K562 (cell line): ENCODE measurements at regions not wholly inside any gene's neighbourhood (a gene's known extent, or its start where the extent isn't known, plus 50 kb on each side); places are given as distances from the start of the nearest gene placed in this dataset.

Experiments used
- ATAC-seq: fragments of 200-7000 bp; cut with Tn5 transposase; 3 replicates; pipeline ENCODE4 v1.9.1; 2020; ENCODE audit warnings: moderate library complexity
- BruUV-seq: library from RNA; stranded (reverse); fragments of 400-500 nt; replicated peaks from 2 replicates; lab custom pipeline; 2021; lab: Mats Ljungman, UMichigan
- CTCF ChIA-PET: fragments of 300-600 bp; formaldehyde crosslinking; extraction: SDS; loops from one replicate; lab custom pipeline; 2021; ENCODE audit warnings: low intra/inter-chr PET ratio; lab: Yijun Ruan, JAX
- POLR2A ChIA-PET: fragments of 300-600, 350-650 bp; sonication (Branson Sonifier 250); formaldehyde crosslinking; extraction: SDS; loops from one replicate; lab custom pipeline; 2021; ENCODE audit warnings: antibody characterized with exemption, inconsistent platforms; lab: Yijun Ruan, JAX
- DNase-seq, 4 experiments: peaks; one replicate each; pipeline versions ENCODE4 v3.0.0 to v3.0.0-alpha.2; 2011 to 2018; ENCODE audit warnings: low spot score in 3 of 4, mixed read lengths in 3 of 4; ENCODE audit errors: extremely low read depth in 1 of 4
- FAIRE-seq: peaks from 2 replicates; lab custom pipeline; 2011; peaks lifted over from hg19 to GRCh38; lab: Jason Lieb, UNC
- H2AFZ ChIP-seq: 2 replicates; pipeline ENCODE4 v1.6.0; 2011; ENCODE audit warnings: low read depth, low read length, control low read depth, inconsistent platforms
- H3K27ac ChIP-seq: fragments of 200-600 bp; 3 replicates; pipeline ENCODE4 v1.8.0; 2011; ENCODE audit warnings: low read depth, mild to moderate bottlenecking, control low read depth, inconsistent platforms, low read length, moderate library complexity, mixed read lengths; ENCODE audit errors: extremely low read depth
- H3K27me3 ChIP-seq, 2 experiments: fragments of 300-600 bp in 1 of 2; 2 replicates in 1 of 2; 3 replicates in 1 of 2; pipeline versions ENCODE4 v1.6.0 to v1.8.0; 2011; ENCODE audit warnings: inconsistent platforms in 2 of 2, low read length in 2 of 2, mild to moderate bottlenecking in 1 of 2, mixed read lengths in 1 of 2, moderate library complexity in 1 of 2; ENCODE audit not compliant: control insufficient read depth in 2 of 2, insufficient read depth in 2 of 2
- H3K36me3 ChIP-seq: fragments of 300-600 bp; 3 replicates; pipeline ENCODE4 v1.8.0; 2011; ENCODE audit warnings: mild to moderate bottlenecking, low read length, inconsistent platforms; ENCODE audit not compliant: control insufficient read depth, insufficient read depth
- H3K4me1 ChIP-seq, 2 experiments: fragments of 200-600 bp in 1 of 2; replicated peaks in 1 of 2; 2 replicates in 1 of 2; 3 replicates in 1 of 2; pipeline versions ENCODE4 v1.5.1 to v1.8.0; 2011; ENCODE audit warnings: inconsistent platforms in 2 of 2, low read length in 2 of 2, mild to moderate bottlenecking in 1 of 2, mixed read lengths in 1 of 2, moderate library complexity in 1 of 2; ENCODE audit not compliant: control insufficient read depth in 2 of 2, insufficient read depth in 2 of 2
- H3K4me2 ChIP-seq: 2 replicates; pipeline ENCODE4 v1.6.1; 2011; ENCODE audit warnings: low read length, control low read depth, inconsistent platforms, mixed read lengths; ENCODE audit not compliant: insufficient read depth
- H3K4me3 ChIP-seq: fragments of 200-600 bp; sonication (generic), shearing (Covaris generic); 2 replicates; pipeline ENCODE4 v1.5.1; 2016; ENCODE audit warnings: control low read depth, inconsistent platforms
- H3K79me2 ChIP-seq: fragments of 200-600 bp; 3 replicates; pipeline ENCODE4 v1.8.0; 2011; ENCODE audit warnings: low read length, inconsistent platforms; ENCODE audit not compliant: control insufficient read depth, insufficient read depth
- H3K9ac ChIP-seq, 2 experiments: 2 replicates each; pipeline versions ENCODE4 v1.6.0 to v1.6.1; 2011; ENCODE audit warnings: low read depth in 2 of 2, low read length in 2 of 2, control low read depth in 1 of 2, inconsistent platforms in 1 of 2, mild to moderate bottlenecking in 1 of 2, mixed read lengths in 1 of 2; ENCODE audit not compliant: insufficient read depth in 1 of 2
- H3K9me1 ChIP-seq: one replicate; pipeline ENCODE4 v1.6.0; 2011; ENCODE audit warnings: inconsistent platforms, mild to moderate bottlenecking, low read length, moderate library complexity; ENCODE audit not compliant: control insufficient read depth, insufficient read depth
- H3K9me3 ChIP-seq: replicated peaks from 2 replicates; pipeline ENCODE4 v1.5.1; 2011; ENCODE audit warnings: low read depth, low read length, inconsistent platforms; ENCODE audit not compliant: control insufficient read depth, insufficient read depth
- H4K20me1 ChIP-seq: replicated peaks from 2 replicates; pipeline ENCODE4 v1.6.1; 2011; ENCODE audit warnings: low read length, inconsistent platforms, mixed read lengths; ENCODE audit not compliant: control insufficient read depth, insufficient read depth
- DACH1 ChIP-seq: fragments of 450-650 bp; IDR thresholded peaks from 2 replicates; pipeline ENCODE4 v1.6.1; 2018; ENCODE audit not compliant: partially characterized antibody
- MTF1 ChIP-seq: fragments of 250-450 bp; sonication (Bioruptor Pico); IDR thresholded peaks from 2 replicates; pipeline ENCODE4 v1.9.0; 2021; ENCODE audit warnings: moderate library complexity, mild to moderate bottlenecking, inconsistent platforms, borderline replicate concordance
- NCOA1 ChIP-seq: fragments of 450-650 bp; IDR thresholded peaks from 2 replicates; pipeline ENCODE4 v1.6.1; 2016; ENCODE audit warnings: low read depth
- NFIC ChIP-seq: fragments of 450-650 bp; IDR thresholded peaks from 2 replicates; pipeline ENCODE4 v1.6.1; 2017; ENCODE audit warnings: mild to moderate bottlenecking, inconsistent platforms
- NFIX ChIP-seq: fragments of 250-450 bp; sonication (Bioruptor Pico); IDR thresholded peaks from 2 replicates; pipeline ENCODE4 v1.4.0; 2020; ENCODE audit warnings: low read depth, mild to moderate bottlenecking, moderate library complexity
- ZNF609 ChIP-seq: sonication (generic); formaldehyde crosslinking; IDR thresholded peaks from 2 replicates; pipeline ENCODE4 v1.8.1; 2023; ENCODE audit warnings: missing genetic modification reagents, mild to moderate bottlenecking, borderline replicate concordance
- WGBS: fragments of 100-300 bp; shearing (Covaris generic); methylation state at CpG from one replicate; pipeline ENCODE4 v1.1.6; 2016; ENCODE audit warnings: low coverage, mixed read lengths; ENCODE audit not compliant: insufficient coverage; ENCODE audit errors: missing lambda C conversion rate; 5-methylcytosine and 5-hydroxymethylcytosine counted together
- in situ Hi-C: fragments of 300-500 bp; cut with MboI; formaldehyde crosslinking; loops from 4 replicates; pipeline ENCODE4 v1.15.0; 2018; ENCODE audit warnings: inconsistent platforms, mixed read lengths
- intact Hi-C: fragments of 100-400 bp; cut with micrococcal nuclease; formaldehyde crosslinking; loops from 2 replicates; pipeline ENCODE4 v1.14.2; 2022

GRCh38 chr10:57689596-57690297 is 577.9 kb downstream of the IPMK start (continued):
- TF ChIP-seq ZNF609 = no peak

- no peaks in the 10 kb centered on the region for H3K36me3 ChIP-seq
- DNase-seq = no peak
- WGBS = 13% methylated on average over 1 of the region's 1 CpG
- FAIRE-seq = no peak
- no peaks in the 10 kb centered on the region for H3K27me3 ChIP-seq
- POLR2A ChIA-PET = no interaction called here
- no peaks in the 10 kb centered on the region for H3K4me1 ChIP-seq
- TF ChIP-seq DACH1 = no peak
- TF ChIP-seq MTF1 (CRISPR knock-in tag) = no peak
- TF ChIP-seq NFIX (CRISPR knock-in tag) = peak; percentile 73
- TF ChIP-seq NFIC = peak; percentile 64
- TF ChIP-seq NCOA1 = no peak
- TF ChIP-seq, all 486 proteins: peak for 2
- Histone ChIP-seq H4K20me1 (no peaks in the 10 kb centered on the region), H3K9ac (no peak overlapping the region), H3K9me1 (no peaks in the 10 kb centered on the region), H3K4me2 (no peak overlapping the region), H2AFZ (no peak overlapping the region), H3K27ac (no peak overlapping the region), H3K4me3 (no peak overlapping the region), H3K9me3 (no peaks in the 10 kb centered on the region), H3K79me2 (no peaks in the 10 kb centered on the region)
- CTCF ChIA-PET = no interaction called here
- intact Hi-C loops = no loop called here
- in situ Hi-C loops = no loop called here
- no TSS peak for BruUV-seq
- no peak for ATAC-seq
Measured at GRCh38 chr10:57679916-57680315, 587.8 kb downstream of the IPMK start.
